OCI-LY1 (cell line): ENCODE measurements at regions not wholly inside any gene's neighbourhood (a gene's known extent, or its start where the extent isn't known, plus 50 kb on each side); places are given as distances from the start of the nearest gene placed in this dataset.

Experiments used
- EZH2 ChIP-seq: fragments of 200-600 bp; sonication (generic), shearing (Covaris generic); IDR thresholded peaks from 2 replicates; pipeline ENCODE4 v1.8.0; 2017; ENCODE audit warnings: borderline replicate concordance, mixed run types, mild to moderate bottlenecking, antibody characterized with exemption, low read length, moderate library complexity, mixed read lengths
- TF ChIP-seq, protein P1 (sequence below): fragments of 200-600 bp; sonication (generic), shearing (Covaris generic); IDR thresholded peaks from 2 replicates; pipeline ENCODE4 v1.5.1; 2017; ENCODE audit warnings: mild to moderate bottlenecking, antibody characterized with exemption, low read length, moderate library complexity, mixed read lengths

DNA sequence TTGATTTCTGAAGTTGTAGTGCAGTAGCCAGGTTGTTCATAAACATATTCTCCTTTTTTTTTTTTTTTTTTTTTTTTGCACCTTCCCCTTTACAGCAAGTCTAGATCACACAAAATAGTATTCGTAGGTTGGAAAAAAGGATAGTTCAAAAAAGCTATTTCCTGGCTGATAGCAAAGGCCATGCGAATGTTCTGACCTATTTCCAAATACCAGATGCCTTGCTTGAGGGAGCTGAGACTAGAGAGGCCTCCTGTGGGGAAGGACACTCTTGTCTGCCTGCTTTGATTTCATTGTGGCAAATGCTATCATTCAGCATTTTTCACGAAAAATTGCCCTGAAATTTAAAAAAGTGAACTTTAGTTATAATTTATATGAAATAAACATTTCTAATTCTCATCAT is 111.4 kb downstream of the MAD2L1 start:
- TF ChIP-seq, protein P1, sequence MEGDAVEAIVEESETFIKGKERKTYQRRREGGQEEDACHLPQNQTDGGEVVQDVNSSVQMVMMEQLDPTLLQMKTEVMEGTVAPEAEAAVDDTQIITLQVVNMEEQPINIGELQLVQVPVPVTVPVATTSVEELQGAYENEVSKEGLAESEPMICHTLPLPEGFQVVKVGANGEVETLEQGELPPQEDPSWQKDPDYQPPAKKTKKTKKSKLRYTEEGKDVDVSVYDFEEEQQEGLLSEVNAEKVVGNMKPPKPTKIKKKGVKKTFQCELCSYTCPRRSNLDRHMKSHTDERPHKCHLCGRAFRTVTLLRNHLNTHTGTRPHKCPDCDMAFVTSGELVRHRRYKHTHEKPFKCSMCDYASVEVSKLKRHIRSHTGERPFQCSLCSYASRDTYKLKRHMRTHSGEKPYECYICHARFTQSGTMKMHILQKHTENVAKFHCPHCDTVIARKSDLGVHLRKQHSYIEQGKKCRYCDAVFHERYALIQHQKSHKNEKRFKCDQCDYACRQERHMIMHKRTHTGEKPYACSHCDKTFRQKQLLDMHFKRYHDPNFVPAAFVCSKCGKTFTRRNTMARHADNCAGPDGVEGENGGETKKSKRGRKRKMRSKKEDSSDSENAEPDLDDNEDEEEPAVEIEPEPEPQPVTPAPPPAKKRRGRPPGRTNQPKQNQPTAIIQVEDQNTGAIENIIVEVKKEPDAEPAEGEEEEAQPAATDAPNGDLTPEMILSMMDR: no peak
- TF ChIP-seq EZH2: no peak
